ENCODE measurements at regions not wholly inside any gene's neighbourhood (a gene's known extent, or its start where the extent isn't known, plus 50 kb on each side); places are given as distances from the start of the nearest gene placed in this dataset.

DNA sequence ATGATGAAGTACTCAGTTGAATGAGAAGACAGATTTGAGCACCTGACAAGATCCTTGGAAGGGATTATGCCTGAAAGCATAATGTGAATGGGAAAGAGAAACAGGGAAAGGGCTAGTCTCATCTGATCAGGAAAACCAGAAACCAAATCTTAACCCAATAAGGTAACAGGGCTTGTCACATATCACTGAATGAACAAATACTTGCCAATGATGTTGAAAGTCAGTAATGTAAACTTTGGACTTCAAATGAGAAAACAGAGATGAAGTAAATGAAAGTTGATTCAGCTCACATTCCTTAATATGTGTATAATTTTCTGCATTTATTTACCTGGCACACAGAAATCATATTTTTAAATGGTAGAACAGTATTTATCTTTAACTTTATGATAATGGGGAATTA is 480.0 kb downstream of the KCTD12 start:
- Histone ChIP-seq H3K27me3 (ENCODE audit: control insufficient read depth in 2 of 2, insufficient read depth in 2 of 2, low read length in 2 of 2) (no peaks in the 10 kb centered on the region), H3K4me3 (ENCODE audit: low read length in 2 of 2) (no peak overlapping the region), H3K36me3 (ENCODE audit: control insufficient read depth in 2 of 2, insufficient read depth in 2 of 2, low read length in 2 of 2) (no peaks in the 10 kb centered on the region), H3K27ac (ENCODE audit: low read depth in 2 of 2, low read length in 2 of 2) (no peak overlapping the region), H3K4me1 (ENCODE audit: control insufficient read depth in 2 of 2, insufficient read depth in 2 of 2, low read length in 2 of 2) (no peaks in the 10 kb centered on the region), H3K9ac (ENCODE audit: low read depth in 1 of 2, low read length in 2 of 2) (no peak overlapping the region), H3K9me3 (ENCODE audit: control insufficient read depth in 2 of 2, low read length in 2 of 2) (no peaks in the 10 kb centered on the region)

DNA sequence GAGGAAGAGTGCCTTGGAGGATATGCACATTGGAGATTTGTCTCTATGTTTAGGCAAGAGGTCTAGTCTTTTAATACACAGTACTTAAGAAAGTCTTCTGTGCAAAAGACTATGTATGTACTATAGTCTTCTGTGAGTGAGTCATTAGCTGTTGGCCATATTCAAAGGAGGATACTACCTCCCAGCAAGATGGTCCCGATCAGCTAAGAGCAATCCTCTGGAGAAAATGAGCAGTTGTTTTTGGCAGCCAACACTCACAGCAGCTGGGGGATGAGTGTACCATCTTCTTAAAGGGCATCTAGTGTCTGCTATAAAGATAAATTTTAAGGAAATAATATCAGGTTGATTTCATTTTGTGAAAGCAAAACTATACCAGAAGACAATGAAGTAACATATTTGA is 487.8 kb downstream of the KCTD12 start:
- Histone ChIP-seq H3K9ac (ENCODE audit: low read depth in 1 of 2, low read length in 2 of 2) (no peak overlapping the region), H3K27me3 (ENCODE audit: control insufficient read depth in 2 of 2, insufficient read depth in 2 of 2, low read length in 2 of 2) (no peaks in the 10 kb centered on the region), H3K36me3 (ENCODE audit: control insufficient read depth in 2 of 2, insufficient read depth in 2 of 2, low read length in 2 of 2) (no peaks in the 10 kb centered on the region), H3K9me3 (ENCODE audit: control insufficient read depth in 2 of 2, low read length in 2 of 2) (no peaks in the 10 kb centered on the region), H3K4me1 (ENCODE audit: control insufficient read depth in 2 of 2, insufficient read depth in 2 of 2, low read length in 2 of 2) (no peaks in the 10 kb centered on the region), H3K4me3 (ENCODE audit: low read length in 2 of 2) (no peak overlapping the region), H3K27ac (ENCODE audit: low read depth in 2 of 2, low read length in 2 of 2) (no peak overlapping the region)

DNA sequence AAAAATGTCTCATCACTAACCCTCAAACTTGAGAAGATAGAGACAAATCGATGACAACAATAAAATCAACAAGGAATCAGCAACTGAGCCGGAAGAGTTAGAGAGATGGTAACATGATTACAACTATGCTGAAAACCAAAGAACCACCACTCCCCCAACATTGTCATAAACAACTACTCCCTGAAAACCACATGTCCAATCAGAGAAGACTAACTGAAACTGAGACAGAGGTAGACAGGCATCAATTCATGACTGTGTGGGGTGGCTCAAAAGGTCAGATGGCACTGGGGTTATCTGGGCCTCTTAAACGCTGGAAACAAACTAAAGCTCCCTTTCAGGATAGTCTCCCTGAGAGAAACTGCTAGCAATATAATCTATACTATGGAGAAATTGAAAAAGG is 488.8 kb downstream of the KCTD12 start:
- Histone ChIP-seq H3K4me3 (ENCODE audit: low read length in 2 of 2) (no peak overlapping the region), H3K36me3 (ENCODE audit: control insufficient read depth in 2 of 2, insufficient read depth in 2 of 2, low read length in 2 of 2) (no peaks in the 10 kb centered on the region), H3K27ac (ENCODE audit: low read depth in 2 of 2, low read length in 2 of 2) (no peak overlapping the region), H3K4me1 (ENCODE audit: control insufficient read depth in 2 of 2, insufficient read depth in 2 of 2, low read length in 2 of 2) (no peaks in the 10 kb centered on the region), H3K9me3 (ENCODE audit: control insufficient read depth in 2 of 2, low read length in 2 of 2) (no peaks in the 10 kb centered on the region), H3K9ac (ENCODE audit: low read depth in 1 of 2, low read length in 2 of 2) (no peak overlapping the region), H3K27me3 (ENCODE audit: control insufficient read depth in 2 of 2, insufficient read depth in 2 of 2, low read length in 2 of 2) (no peaks in the 10 kb centered on the region)

DNA sequence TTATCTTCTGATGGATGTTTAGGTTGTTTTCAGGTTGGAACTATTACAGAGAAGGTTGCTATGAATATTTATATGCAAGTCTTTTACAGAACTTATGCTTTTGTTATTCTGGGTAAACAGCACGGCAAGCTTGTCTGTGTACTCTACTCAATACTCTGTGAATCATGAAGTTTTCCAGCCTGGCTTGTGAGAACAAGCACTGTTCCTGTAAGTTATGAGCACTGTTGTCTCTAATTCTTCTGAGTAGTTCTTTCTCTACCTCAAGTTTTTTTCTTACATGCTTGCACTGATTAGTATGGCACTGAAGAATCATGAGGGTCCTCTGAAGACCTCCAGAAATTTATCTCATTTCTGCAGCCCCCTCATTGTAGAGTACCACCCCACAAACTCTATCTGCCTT is 496.9 kb downstream of the KCTD12 start:
- H3K27ac ChIP-seq (ENCODE audit: low read depth in 2 of 2, low read length in 2 of 2) = no peak overlapping the region
- H3K4me1 ChIP-seq (ENCODE audit: control insufficient read depth in 2 of 2, insufficient read depth in 2 of 2, low read length in 2 of 2) = no peaks in the 10 kb centered on the region

DNA sequence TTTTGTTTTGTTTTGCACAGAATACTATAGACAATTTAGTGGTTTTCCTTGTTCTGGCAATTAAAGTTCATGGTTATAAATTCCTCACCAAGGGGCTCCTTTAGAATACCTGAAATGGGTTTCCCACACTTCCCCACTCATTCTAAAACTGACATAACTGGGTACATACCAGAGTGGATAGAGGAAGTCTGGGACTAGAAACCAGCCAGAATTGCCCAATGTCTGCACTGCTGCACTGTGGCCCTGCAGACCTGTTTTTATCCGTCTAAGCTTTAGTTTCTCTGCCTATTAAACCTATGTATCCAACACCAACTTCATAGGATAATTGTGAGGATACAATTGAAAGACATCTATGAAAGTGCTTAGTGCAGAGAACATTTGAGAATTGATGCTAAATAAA is 498.6 kb downstream of the KCTD12 start:
- Histone ChIP-seq H3K36me3 (ENCODE audit: control insufficient read depth in 2 of 2, insufficient read depth in 2 of 2, low read length in 2 of 2) (no peaks in the 10 kb centered on the region), H3K9me3 (ENCODE audit: control insufficient read depth in 2 of 2, low read length in 2 of 2) (no peaks in the 10 kb centered on the region), H3K4me1 (ENCODE audit: control insufficient read depth in 2 of 2, insufficient read depth in 2 of 2, low read length in 2 of 2) (no peaks in the 10 kb centered on the region), H3K9ac (ENCODE audit: low read depth in 1 of 2, low read length in 2 of 2) (no peak overlapping the region), H3K27me3 (ENCODE audit: control insufficient read depth in 2 of 2, insufficient read depth in 2 of 2, low read length in 2 of 2) (no peaks in the 10 kb centered on the region), H3K4me3 (ENCODE audit: low read length in 2 of 2) (no peak overlapping the region), H3K27ac (ENCODE audit: low read depth in 2 of 2, low read length in 2 of 2) (no peak overlapping the region)

More for the DNA sequence above, 496.9 kb downstream of the KCTD12 start:
- Histone ChIP-seq H3K27me3 (ENCODE audit: control insufficient read depth in 2 of 2, insufficient read depth in 2 of 2, low read length in 2 of 2) (no peaks in the 10 kb centered on the region), H3K4me3 (ENCODE audit: low read length in 2 of 2) (no peak overlapping the region), H3K9me3 (ENCODE audit: control insufficient read depth in 2 of 2, low read length in 2 of 2) (no peaks in the 10 kb centered on the region), H3K9ac (ENCODE audit: low read depth in 1 of 2, low read length in 2 of 2) (no peak overlapping the region), H3K36me3 (ENCODE audit: control insufficient read depth in 2 of 2, insufficient read depth in 2 of 2, low read length in 2 of 2) (no peaks in the 10 kb centered on the region)

DNA sequence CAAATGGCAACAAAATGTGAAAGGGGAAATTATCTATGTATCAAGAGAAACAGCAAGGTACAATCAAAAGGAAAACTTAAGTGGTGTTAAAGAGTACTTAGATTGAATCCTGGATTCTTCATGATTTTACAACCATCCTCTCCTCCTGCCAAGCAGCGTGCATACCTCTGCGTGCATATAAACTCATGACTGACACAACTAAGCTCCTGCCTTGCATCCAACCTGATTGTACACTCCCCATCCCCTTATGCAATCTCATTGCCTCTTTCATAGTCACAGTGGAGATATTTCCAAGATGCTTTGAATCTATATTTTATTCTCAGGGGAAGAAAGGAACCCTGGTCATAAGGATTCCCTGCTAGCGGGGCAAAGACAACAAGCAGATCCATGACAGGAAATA is 499.9 kb downstream of the KCTD12 start:
- Histone ChIP-seq H3K9ac (ENCODE audit: low read depth in 1 of 2, low read length in 2 of 2) (no peak overlapping the region), H3K4me3 (ENCODE audit: low read length in 2 of 2) (no peak overlapping the region), H3K27me3 (ENCODE audit: control insufficient read depth in 2 of 2, insufficient read depth in 2 of 2, low read length in 2 of 2) (no peaks in the 10 kb centered on the region), H3K27ac (ENCODE audit: low read depth in 2 of 2, low read length in 2 of 2) (no peak overlapping the region), H3K36me3 (ENCODE audit: control insufficient read depth in 2 of 2, insufficient read depth in 2 of 2, low read length in 2 of 2) (no peaks in the 10 kb centered on the region), H3K9me3 (ENCODE audit: control insufficient read depth in 2 of 2, low read length in 2 of 2) (no peaks in the 10 kb centered on the region), H3K4me1 (ENCODE audit: control insufficient read depth in 2 of 2, insufficient read depth in 2 of 2, low read length in 2 of 2) (no peaks in the 10 kb centered on the region)

DNA sequence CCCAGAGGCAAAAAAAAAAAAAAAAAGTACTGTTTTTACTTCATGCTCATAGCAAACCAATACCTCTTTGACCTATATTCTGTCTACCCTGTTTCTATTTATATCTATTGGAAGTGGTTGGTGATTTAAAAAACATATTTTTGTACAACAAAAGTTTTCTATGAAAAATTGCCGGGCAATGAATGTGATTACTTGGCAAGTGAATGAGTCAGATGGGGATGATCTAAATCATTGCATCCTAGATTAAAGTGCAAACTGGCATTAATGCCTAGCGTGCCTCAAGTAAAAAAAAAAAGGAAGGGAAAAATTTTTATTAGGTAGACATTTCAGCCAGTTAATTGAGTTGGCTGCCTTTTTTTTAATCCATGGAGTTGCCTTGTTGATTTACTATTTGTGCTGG is 500.6 kb downstream of the KCTD12 start:
- Histone ChIP-seq H3K4me3 (ENCODE audit: low read length in 2 of 2) (no peak overlapping the region), H3K36me3 (ENCODE audit: control insufficient read depth in 2 of 2, insufficient read depth in 2 of 2, low read length in 2 of 2) (no peaks in the 10 kb centered on the region), H3K9ac (ENCODE audit: low read depth in 1 of 2, low read length in 2 of 2) (no peak overlapping the region), H3K9me3 (ENCODE audit: control insufficient read depth in 2 of 2, low read length in 2 of 2) (no peaks in the 10 kb centered on the region), H3K4me1 (ENCODE audit: control insufficient read depth in 2 of 2, insufficient read depth in 2 of 2, low read length in 2 of 2) (no peaks in the 10 kb centered on the region), H3K27ac (ENCODE audit: low read depth in 2 of 2, low read length in 2 of 2) (no peak overlapping the region), H3K27me3 (ENCODE audit: control insufficient read depth in 2 of 2, insufficient read depth in 2 of 2, low read length in 2 of 2) (no peaks in the 10 kb centered on the region)

DNA sequence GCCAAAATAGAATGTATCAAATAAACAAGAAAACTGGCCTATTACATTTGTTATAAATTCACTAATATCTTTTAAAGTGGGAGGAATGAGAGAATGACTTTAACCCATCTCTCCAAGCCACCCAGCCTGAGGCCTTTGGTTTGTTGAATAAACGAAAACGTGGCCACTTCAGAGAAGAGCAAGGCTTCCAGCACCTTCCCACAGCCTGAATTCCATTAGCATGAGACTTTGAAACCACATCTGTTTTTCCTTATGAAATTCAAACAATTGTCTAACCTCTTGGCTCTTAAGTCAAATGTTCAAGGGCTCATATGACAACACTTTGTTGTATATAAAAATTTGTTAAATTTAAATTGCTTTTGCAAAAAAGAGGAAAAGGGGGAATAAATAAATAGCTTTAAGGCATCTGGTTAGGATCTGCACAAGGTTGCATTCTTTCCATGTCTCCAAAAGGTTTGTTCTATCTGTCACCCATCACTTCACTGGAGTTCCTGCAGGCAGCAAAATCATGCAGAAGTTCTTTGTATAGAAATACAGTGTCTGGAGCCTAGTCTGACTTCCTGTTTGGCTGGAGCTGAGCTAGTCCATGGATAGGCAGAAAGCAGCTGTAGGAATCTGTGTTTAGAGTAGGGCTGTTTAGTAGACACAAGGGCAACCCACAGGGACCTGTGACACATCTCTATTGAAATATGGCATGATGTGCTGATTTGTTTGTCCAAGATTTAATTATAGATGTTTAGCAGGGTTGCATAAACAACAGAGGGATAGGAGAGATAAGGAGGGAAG is 502.3 kb downstream of the KCTD12 start:
- no peak overlapping the region for H3K27ac ChIP-seq (ENCODE audit: low read depth in 2 of 2, low read length in 2 of 2)
- H3K4me1 ChIP-seq (ENCODE audit: control insufficient read depth in 2 of 2, insufficient read depth in 2 of 2, low read length in 2 of 2) = no peaks in the 10 kb centered on the region
- H3K27me3 ChIP-seq (ENCODE audit: control insufficient read depth in 2 of 2, insufficient read depth in 2 of 2, low read length in 2 of 2) = no peaks in the 10 kb centered on the region
- H3K9ac ChIP-seq (ENCODE audit: low read depth in 1 of 2, low read length in 2 of 2) = no peak overlapping the region
- no peaks in the 10 kb centered on the region for H3K9me3 ChIP-seq (ENCODE audit: control insufficient read depth in 2 of 2, low read length in 2 of 2)
- no peaks in the 10 kb centered on the region for H3K36me3 ChIP-seq (ENCODE audit: control insufficient read depth in 2 of 2, insufficient read depth in 2 of 2, low read length in 2 of 2)
- H3K4me3 ChIP-seq (ENCODE audit: low read length in 2 of 2) = no peak overlapping the region

DNA sequence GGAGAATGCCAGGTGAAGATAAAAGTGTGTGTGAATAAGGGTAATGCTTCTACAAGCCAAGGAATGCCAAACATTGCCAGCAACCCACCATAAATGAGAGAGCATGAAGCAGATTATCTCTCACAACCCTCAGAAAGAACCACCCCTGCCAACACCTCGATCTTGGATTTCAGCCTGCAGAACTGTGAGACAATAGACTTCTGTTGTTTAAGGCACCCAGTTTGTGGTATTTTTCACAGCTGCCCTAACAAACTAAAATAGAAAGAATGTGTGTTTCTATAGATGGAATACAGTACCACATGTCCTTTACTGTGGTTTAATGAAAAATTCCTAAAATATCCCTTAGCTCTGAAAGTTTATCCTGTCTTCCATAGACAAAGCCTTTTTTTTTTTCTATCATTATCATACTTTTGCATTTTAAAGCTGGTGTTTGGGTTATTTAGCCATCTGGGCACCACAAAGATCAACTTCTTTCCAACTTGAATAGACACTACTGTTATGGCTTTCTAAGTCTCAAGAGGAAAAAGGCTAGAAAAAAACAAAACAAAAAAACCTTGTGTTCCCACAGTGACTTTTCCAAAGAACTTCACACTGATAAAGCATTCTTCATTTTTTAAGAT is 505.6 kb downstream of the KCTD12 start:
- no peaks in the 10 kb centered on the region for H3K27me3 ChIP-seq (ENCODE audit: control insufficient read depth in 2 of 2, insufficient read depth in 2 of 2, low read length in 2 of 2)
- H3K9me3 ChIP-seq (ENCODE audit: control insufficient read depth in 2 of 2, low read length in 2 of 2) = no peaks in the 10 kb centered on the region
- no peaks in the 10 kb centered on the region for H3K4me1 ChIP-seq (ENCODE audit: control insufficient read depth in 2 of 2, insufficient read depth in 2 of 2, low read length in 2 of 2)
- H3K27ac ChIP-seq (ENCODE audit: low read depth in 2 of 2, low read length in 2 of 2) = no peak overlapping the region
- H3K36me3 ChIP-seq (ENCODE audit: control insufficient read depth in 2 of 2, insufficient read depth in 2 of 2, low read length in 2 of 2) = no peaks in the 10 kb centered on the region
- no peak overlapping the region for H3K9ac ChIP-seq (ENCODE audit: low read depth in 1 of 2, low read length in 2 of 2)
- H3K4me3 ChIP-seq (ENCODE audit: low read length in 2 of 2) = no peak overlapping the region

DNA sequence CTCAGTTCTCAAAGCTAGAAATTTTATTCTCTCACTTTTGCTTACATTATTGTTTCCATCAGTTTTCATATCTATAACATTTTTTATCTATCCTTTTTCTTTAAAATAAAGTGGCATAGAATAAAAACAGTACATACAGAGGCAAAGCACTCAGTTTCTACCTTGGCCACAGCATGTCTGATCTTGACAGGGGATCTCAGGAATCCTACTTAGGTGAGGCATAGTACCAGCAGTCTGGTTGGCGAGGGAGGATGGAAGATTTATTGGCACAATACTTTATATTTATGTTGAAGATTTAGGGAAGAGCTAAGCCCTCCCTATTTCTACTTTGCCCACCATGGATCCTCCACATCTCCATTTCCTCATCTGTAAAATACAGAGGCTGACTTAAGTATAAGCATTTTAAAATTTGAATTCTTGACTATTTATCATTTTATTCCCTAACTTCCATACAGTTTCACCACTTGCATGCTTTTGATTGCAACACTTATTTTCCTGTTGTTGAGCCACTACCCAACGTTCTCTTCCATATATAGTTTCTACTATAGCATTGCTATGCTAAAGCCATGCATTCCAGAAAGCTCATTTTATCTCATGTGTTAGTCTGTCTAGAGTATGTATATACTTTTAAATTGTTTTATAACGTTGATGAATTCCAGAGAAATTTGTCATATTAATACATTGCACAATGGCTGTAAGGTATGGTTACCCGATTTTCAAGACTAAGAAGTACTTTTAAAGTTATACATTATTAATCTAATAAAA is 506.7 kb downstream of the KCTD12 start:
- no peak overlapping the region for H3K27ac ChIP-seq (ENCODE audit: low read depth in 2 of 2, low read length in 2 of 2)
- H3K9ac ChIP-seq (ENCODE audit: low read depth in 1 of 2, low read length in 2 of 2) = no peak overlapping the region
- H3K36me3 ChIP-seq (ENCODE audit: control insufficient read depth in 2 of 2, insufficient read depth in 2 of 2, low read length in 2 of 2) = no peaks in the 10 kb centered on the region
- H3K4me3 ChIP-seq (ENCODE audit: low read length in 2 of 2) = no peak overlapping the region
- no peaks in the 10 kb centered on the region for H3K9me3 ChIP-seq (ENCODE audit: control insufficient read depth in 2 of 2, low read length in 2 of 2)
- no peaks in the 10 kb centered on the region for H3K27me3 ChIP-seq (ENCODE audit: control insufficient read depth in 2 of 2, insufficient read depth in 2 of 2, low read length in 2 of 2)
- no peaks in the 10 kb centered on the region for H3K4me1 ChIP-seq (ENCODE audit: control insufficient read depth in 2 of 2, insufficient read depth in 2 of 2, low read length in 2 of 2)
